ENCODE measurements at regions not wholly inside any gene's neighbourhood (a gene's known extent, or its start where the extent isn't known, plus 50 kb on each side); places are given as distances from the start of the nearest gene placed in this dataset.

DNA sequence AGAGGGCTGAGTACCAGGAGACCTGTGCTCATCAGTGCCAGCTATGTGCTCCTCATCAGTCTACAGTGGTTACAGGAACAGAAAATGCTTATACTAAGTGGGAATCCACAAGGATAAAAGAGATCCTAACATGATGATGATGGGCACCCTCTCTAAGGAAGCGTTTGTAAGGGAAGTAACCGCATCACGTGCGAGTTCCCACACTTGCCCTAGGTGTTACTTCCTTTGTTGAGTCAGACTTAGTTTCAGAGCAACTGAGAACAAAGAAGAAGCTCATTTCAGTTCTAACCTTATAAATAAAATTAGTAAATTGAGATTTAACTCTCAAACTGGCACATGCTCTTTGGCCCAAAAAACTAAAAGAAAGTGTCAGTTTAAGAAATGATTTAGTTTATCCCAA lies 956.4 kb upstream of the TMEM132C start:
- no peak for TF ChIP-seq GATA3 (IDR thresholded peaks at IDR 0.05; ENCODE audit: low read depth, low read length)
- no peak for TF ChIP-seq GATA2 (IDR thresholded peaks at IDR 0.05; ENCODE audit: low read depth, low read length)

DNA sequence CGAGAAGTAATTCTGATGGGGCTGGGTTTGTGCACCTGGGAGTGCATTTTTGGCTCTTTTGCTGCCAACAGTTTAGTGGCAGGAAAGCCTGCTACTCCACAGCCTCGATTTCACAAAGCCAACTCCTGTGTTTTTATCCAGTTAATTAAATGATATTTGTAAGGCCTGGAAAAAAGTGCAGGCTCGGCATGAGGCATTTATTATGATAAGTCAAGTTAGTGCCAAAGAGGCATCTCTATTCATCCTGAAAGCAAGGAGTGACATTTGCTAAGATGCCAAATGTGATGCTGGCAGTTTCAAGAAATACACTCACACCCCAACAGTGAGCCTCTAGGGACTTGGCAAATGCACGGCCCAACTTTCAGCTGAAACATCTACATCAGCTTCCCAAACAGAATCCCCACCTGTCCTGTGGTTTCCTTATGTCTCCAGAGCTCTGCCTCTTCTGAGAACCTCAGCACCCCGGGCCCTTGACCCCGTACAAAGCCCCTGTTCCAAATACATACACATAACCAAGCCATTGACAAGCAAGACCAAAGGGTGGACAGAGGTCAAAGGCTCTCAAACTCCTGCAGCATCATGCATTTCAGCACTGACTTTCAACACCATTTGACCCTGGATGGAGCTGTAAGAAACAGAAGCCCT lies 955.1 kb upstream of the TMEM132C start:
- TF ChIP-seq GATA2 (IDR thresholded peaks at IDR 0.05; ENCODE audit: low read depth, low read length) (no peak), GATA3 (IDR thresholded peaks at IDR 0.05; ENCODE audit: low read depth, low read length) (no peak)

DNA sequence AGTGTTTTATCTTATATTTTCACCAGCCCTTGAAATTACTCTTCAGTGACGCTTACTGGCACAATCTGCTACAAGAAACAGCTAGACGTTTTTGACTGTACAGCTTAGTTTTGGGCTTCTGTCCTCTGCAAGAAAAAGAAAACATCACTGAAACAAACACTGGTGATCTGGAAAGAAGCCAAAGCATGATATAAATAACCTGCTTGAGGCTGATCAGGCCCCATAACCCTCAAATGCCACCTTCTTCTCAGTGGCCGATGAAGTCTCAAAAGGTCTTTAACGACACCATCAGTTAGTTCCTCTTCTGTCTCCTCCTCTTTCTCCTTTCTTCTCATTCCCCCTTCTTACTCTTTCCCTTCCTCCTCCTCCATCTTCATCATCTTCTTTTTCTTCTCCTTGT lies 942.3 kb upstream of the TMEM132C start:
- TF ChIP-seq GATA2 (IDR thresholded peaks at IDR 0.05; ENCODE audit: low read depth, low read length), result no peak
- no peak for TF ChIP-seq GATA3 (IDR thresholded peaks at IDR 0.05; ENCODE audit: low read depth, low read length)

DNA sequence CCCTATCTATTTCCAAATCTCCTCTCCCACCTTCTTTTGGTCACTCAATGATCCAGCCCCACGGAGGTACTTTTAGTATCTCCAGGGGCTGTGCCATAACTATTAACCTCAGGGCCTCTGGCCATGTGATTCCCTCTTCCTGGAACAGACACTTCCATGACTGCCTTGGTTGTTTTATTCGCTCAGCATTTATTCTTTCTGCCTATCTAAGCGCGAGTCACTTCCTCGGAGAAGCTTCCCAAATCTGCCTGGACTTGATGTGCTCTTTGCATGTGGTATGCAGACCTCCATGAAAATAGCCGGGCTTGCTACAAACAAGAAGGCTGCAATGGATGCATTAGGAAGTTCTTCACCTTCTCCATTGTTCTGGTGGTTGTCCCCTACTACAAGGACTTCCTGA lies 939.0 kb upstream of the TMEM132C start:
- no peak for TF ChIP-seq GATA2 (IDR thresholded peaks at IDR 0.05; ENCODE audit: low read depth, low read length)
- TF ChIP-seq GATA3 (IDR thresholded peaks at IDR 0.05; ENCODE audit: low read depth, low read length), result no peak

DNA sequence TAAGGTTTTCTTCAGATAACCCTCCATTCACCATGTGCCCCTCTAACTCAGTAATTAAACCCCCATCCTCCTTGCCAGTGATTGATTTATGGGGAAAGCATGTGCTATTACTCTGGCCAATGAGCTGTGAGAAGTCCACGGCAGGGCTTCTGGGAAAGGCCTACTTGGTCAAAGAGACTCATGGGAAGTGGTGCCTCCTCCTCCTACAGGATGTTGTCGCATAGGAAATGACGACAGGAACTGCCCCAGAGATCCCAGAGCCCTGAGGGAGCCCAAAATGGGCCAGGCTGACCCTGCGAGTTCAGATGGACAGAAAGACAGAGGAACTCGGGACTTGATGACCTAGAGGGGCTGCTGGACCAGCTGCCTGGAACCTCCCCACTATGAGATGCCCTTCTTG lies 938.1 kb upstream of the TMEM132C start:
- TF ChIP-seq GATA2 (IDR thresholded peaks at IDR 0.05; ENCODE audit: low read depth, low read length) (no peak), GATA3 (IDR thresholded peaks at IDR 0.05; ENCODE audit: low read depth, low read length) (no peak)

DNA sequence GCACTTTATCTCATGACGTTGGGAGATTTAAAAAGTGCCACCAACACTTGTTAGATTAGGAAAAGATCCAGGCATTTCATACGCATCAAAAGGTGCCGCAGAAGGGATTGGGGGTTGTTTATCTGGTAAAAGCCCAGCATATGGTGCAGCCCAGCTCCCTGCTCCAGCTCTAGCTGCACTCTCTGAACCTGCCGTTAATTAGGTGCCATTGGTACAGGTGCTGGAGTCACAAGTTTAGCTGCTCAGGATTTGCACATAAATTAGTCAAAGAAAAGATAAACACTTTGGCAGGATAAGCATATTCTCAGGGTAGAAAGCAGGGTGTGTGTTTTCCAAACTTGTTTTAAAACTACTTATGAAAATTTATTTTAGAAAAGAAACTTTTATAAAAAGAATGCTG lies 932.6 kb upstream of the TMEM132C start:
- TF ChIP-seq GATA3 (IDR thresholded peaks at IDR 0.05; ENCODE audit: low read depth, low read length) (no peak), GATA2 (IDR thresholded peaks at IDR 0.05; ENCODE audit: low read depth, low read length) (no peak)

DNA sequence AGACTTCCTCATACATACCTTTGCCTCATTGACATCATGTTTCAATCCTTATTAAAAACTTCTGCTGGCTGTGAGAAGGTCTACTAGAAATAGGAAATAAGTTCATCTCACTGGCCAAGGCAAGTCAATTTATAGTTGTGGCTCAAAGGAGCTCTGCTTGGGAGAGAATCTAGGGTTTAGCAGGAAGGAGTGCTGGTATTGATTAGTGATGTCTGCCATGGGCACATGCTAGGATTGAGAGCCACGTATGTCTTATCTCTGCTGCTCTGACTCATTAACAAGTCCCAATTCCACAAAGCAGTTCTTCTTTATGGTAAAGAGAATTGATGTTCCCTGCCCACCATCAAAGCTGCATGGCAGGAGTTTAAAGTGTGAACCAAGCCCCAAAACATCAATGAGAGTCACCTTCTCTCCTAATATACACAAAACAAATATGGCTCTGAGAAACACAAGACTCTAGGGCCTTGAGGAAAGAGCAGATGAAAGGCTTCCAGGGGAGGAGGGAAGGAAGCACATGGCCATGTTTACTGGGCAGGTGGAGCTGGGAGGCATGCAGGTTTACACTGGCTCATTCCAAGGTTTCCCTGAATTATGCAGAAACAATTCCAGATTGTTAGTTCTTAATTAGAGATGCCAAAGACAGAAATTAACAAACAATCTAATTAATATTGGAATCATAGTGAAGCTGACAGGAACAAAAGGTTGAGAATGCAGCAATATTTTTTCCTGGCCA lies 931.9 kb upstream of the TMEM132C start:
- TF ChIP-seq GATA2 (IDR thresholded peaks at IDR 0.05; ENCODE audit: low read depth, low read length) (no peak), GATA3 (IDR thresholded peaks at IDR 0.05; ENCODE audit: low read depth, low read length) (no peak)

DNA sequence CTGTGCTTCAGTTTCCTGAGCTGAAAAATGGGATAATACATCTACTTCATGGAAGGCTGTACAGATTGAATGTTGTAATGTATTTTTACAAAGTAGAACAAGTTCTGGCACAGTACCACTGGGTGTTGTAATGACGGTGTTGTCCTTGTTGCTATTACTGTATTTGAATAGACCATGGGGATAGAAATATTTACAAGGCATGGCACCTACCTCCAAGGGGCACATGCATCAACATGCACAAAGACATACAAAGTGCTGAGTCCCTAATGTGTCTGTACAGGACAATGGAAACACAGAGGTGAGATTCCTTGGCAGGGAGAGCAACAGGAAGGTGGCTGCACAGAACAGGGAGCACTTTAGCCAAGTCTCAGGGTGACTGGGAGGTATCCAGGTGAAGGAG lies 930.6 kb upstream of the TMEM132C start:
- TF ChIP-seq GATA3 (IDR thresholded peaks at IDR 0.05; ENCODE audit: low read depth, low read length) (no peak), GATA2 (IDR thresholded peaks at IDR 0.05; ENCODE audit: low read depth, low read length) (no peak)

DNA sequence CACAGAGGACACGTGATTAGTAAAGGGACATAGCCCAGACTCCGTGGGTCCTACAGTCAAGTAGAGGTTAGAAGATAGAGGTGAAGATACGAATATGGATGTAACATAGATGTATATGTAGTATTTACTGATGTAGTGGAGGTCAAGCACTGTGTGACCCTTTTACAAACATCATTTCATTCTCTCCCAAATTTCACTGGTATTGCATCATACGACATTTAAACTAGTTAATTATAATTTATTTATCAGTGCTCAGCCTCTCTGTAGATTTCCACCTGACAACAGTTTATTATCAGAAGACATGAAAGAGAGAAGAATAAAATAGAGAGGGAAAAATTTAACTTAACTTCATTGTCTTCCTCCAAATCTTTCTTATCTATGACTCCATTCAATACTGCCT lies 927.9 kb upstream of the TMEM132C start:
- no peak for TF ChIP-seq GATA2 (IDR thresholded peaks at IDR 0.05; ENCODE audit: low read depth, low read length)
- no peak for TF ChIP-seq GATA3 (IDR thresholded peaks at IDR 0.05; ENCODE audit: low read depth, low read length)

DNA sequence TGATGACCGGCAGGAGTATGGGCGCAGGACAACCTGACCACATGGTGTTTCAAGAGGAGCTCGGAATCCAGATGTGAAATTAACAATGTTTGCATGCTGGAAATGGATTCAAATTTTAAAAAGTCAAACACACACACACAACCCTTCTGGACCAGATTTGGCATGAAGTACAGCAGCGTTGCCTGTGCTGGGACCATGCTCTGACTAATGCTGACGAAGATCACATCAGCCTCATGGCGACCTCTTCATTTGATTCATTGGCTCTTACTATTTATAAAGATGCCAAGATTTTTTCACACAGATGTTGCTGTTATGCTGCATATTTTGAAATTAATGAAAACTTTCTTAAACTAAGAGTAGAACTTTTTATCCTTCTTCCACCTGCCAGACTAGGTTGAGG lies 926.6 kb upstream of the TMEM132C start:
- TF ChIP-seq GATA3 (IDR thresholded peaks at IDR 0.05; ENCODE audit: low read depth, low read length) (no peak), GATA2 (IDR thresholded peaks at IDR 0.05; ENCODE audit: low read depth, low read length) (no peak)

DNA sequence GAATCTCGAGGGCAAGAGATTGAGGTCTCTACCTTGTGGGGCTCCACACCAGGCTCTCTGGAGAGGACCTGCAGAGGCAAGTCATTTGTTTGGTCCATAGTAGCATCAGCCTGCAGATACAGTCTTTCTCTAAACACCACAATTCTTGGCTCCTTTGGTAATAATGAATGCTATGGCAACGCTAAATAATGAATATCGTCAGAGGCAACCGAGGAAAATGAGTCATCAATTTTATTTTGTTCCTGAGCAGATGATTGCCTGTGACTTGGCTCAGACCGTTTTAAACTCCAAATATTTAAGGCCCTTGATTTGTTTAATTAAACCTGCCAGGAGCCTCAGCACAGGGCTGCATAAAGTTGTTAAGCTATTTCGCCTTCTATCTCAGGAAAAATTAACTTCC lies 924.1 kb upstream of the TMEM132C start:
- TF ChIP-seq GATA3 (IDR thresholded peaks at IDR 0.05; ENCODE audit: low read depth, low read length) (no peak), GATA2 (IDR thresholded peaks at IDR 0.05; ENCODE audit: low read depth, low read length) (no peak)

DNA sequence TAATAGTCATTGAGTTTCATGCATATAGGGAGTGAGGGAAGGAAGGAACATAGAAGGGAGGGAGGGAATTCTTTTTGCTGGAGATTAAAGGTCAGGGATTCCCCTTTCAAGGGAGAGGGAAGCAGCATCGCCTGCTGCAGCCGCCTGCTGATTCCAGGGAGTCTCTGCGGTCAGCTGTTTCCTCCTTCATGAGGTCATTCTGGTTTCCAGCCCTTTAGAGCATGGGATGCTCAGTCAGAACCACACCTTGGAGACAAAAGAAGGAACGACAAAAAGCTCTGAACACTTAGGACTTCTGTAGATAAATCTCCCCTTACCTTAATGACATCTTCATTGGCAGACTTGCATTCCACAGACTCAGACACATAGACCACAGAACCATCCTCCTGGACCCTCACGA lies 923.0 kb upstream of the TMEM132C start:
- TF ChIP-seq GATA2 (IDR thresholded peaks at IDR 0.05; ENCODE audit: low read depth, low read length) (no peak), GATA3 (IDR thresholded peaks at IDR 0.05; ENCODE audit: low read depth, low read length) (no peak)

DNA sequence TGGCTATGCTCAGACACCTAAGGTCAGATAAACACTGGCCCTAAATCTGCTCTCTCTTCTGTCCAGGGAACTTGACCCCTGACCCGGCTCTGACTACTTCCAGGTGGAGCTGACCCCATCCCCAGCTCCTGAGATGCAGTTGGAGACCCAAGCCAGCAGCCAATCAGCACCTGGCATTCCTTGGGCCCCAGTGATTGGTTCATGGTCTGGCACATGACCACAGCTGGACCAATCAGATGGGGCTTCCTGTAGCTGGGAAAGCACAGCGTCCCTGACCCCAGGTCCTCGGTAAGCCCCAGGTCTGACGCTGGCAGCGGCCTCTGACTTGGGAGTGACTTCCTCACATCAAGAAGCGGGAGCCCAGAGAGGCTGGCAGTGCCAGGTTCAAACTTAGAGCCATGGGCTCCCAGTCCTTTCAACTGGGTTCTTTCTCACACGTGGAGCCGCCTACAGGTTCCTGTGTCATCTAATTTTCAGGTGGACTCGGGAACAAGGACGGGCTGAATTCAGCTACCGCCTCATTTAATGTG lies 915.4 kb upstream of the TMEM132C start:
- TF ChIP-seq GATA2 (IDR thresholded peaks at IDR 0.05; ENCODE audit: low read depth, low read length) (no peak), GATA3 (IDR thresholded peaks at IDR 0.05; ENCODE audit: low read depth, low read length) (no peak)

DNA sequence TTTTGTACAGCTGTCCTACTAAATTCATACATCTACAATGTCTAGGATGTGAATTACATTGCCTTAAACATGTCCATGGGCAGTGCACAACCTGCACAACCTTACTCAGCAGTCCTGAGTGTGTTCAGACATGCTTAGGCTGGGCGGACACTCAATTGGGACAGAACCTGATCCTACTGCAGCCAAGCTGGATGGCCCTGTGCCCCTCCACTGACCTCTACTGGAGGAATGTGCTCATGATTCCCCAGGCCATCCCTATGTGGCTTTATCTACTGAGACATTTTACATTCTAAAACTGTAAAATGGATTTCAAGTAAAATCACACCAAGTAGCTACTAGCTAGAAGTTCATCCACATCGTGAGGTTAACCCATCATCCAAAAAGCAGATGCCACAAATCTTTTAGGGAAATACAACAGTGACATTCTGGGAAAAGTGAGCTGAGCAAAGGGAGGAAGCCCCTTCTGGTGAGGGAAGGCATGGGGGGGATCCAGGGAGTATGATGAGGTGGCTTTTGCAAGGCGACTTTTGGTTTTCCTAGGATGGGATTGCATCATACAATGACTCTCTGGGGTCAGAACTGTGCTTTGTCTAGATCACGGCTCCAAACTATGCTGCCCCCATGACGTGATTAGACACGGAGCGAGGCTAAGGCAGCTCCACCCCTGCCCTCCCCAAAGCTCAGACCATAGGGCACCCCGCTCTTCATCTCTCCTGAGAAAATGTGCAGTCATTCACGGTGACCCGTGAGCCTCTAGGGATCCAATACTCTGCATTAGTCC lies 911.7 kb upstream of the TMEM132C start:
- TF ChIP-seq GATA2 (IDR thresholded peaks at IDR 0.05; ENCODE audit: low read depth, low read length) (no peak), GATA3 (IDR thresholded peaks at IDR 0.05; ENCODE audit: low read depth, low read length) (no peak)

Measured in SH-SY5Y (cell line).